GM18517 (cell line): ENCODE measurements at regions not wholly inside any gene's neighbourhood (a gene's known extent, or its start where the extent isn't known, plus 50 kb on each side); places are given as distances from the start of the nearest gene placed in this dataset.

Experiments
- ATAC-seq: cut with Tn5 transposase; IDR thresholded peaks from one replicate; pipeline ENCODE4 v1.9.1; 2021; ENCODE audit warnings: mild to moderate bottlenecking, moderate library complexity; ENCODE audit not compliant: unreplicated experiment

DNA sequence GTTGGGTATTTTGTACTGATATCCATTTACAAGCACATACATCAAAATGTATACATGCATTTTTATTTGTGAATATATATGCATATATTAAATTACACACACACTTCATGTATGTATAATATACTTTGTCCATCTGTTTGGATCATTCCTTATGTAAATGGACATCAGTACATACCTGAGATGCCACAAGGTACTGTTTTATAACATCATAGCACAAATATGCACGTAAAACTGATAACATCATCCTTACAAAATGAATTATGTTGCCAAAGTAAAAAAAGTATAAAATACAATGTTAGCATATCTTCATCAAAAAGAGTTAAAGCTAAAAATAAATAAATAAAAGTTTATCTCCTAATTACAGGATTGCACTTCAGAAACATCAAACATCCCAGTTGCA lies 634.8 kb upstream of the UBE2E2 start:
- no peak for ATAC-seq

DNA sequence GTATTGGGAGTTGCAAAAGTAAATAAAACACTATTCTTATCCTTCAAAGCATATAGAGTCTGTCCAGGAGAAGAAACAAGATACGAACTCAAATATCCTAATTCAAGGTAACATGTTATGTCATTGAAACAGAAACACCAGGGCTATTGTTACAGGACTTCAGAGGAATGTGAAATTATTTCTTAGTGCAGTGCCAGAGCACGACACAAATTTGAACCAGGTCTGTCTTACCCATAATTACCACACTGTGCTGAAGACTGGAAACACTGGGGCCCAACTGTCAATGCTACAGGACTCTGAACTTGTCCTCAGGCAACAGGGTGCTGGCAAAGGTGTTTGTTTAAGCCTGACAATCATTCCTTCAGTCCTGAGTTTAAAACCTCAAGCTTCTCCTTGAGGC lies 633.6 kb upstream of the UBE2E2 start:
- ATAC-seq, result no peak

- ATAC-seq, result no peak
Observed at GRCh38 chr3:22581007-22581406, 622.1 kb upstream of the UBE2E2 start.

DNA sequence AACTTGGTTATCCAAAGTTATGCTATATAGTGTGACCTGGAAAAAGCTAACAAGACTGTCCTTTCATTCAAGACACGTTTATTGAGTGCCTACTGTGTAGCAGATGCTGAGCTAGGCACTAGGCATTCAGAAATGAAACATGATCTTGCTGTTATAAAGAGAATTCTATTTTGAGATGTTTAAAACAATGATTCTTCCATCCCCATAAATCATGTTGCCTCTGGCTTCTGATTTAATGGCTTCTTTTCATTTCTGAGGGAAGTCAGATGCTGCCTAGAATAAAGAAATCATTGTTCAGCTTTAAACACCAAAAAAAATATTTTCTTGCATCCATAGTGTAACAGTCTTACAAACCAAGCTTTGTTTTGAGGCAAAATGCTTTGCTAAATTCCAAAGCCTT lies 620.9 kb upstream of the UBE2E2 start:
- no peak for ATAC-seq

DNA sequence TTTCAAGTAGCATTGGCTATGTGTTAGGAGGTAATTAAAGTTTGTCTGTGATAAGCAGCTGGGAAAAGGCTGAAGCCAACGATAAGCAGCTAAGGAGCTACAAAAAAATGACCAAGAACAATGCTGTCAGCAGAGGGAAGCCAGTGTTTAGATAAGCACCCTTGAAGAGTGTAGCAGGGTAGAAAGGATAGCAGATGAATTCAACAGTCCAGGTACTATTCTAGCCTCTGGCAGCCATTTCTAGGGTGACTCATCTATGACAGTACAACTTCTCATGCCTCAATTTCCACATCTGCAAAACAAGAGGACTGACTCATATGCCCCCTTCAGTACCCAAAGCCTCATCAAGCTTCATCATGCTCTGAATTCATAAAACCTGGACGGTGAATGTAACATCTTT lies 617.6 kb upstream of the UBE2E2 start:
- ATAC-seq, result no peak

- no peak for ATAC-seq
Observed at GRCh38 chr3:22585911-22586310, 617.2 kb upstream of the UBE2E2 start.

- no peak for ATAC-seq
Observed at GRCh38 chr3:22587446-22587845, 615.7 kb upstream of the UBE2E2 start.

- no peak for ATAC-seq
Observed at GRCh38 chr3:22593638-22594037, 609.5 kb upstream of the UBE2E2 start.

GRCh38 chr3:22594990-22595389 lies 608.1 kb upstream of the UBE2E2 start:
- no peak for ATAC-seq

GRCh38 chr3:22606461-22606860 lies 596.7 kb upstream of the UBE2E2 start:
- no peak for ATAC-seq

DNA sequence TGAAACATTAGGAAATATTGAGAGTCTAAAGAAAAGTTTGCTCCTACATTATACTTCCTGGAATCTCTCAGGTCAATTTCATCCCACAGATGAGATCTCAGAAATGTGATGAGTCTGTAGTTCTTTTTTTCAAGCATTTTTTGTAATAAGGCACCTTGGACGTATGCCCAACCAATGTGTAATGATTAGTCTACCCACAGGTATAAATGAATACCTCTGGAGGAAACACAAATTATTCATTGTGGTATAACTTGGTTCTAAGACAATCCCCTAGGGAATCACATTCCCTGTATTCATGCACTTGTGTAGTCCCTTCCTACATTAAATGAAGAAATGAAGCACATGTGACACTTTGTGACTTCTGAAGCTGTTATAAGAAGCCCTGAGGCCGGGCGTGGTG lies 596.2 kb upstream of the UBE2E2 start:
- ATAC-seq, result no peak

- ATAC-seq, result no peak
Observed at GRCh38 chr3:22608093-22608492, 595.0 kb upstream of the UBE2E2 start.

DNA sequence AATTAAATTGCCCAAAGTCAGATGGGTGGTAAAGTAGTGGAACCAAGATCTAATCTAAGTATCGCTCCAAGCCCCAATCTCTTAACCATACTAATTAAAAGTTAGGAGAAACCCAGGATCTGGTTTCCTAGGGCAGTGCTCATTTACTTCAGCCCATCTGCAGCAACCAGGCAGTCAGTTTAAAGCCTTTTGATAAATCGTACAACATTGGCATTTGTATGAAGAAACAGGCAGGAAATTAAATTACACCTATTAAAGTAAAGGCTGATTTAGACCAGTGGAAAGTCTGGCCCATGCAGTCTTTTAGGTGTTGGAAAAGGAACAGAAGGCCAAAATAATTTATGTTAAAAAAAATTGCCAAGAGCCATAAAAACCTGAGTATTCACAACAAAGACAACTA lies 594.4 kb upstream of the UBE2E2 start:
- no peak for ATAC-seq

GRCh38 chr3:22609139-22609538 lies 594.0 kb upstream of the UBE2E2 start:
- ATAC-seq, result no peak

- ATAC-seq, result no peak
Observed at GRCh38 chr3:22612927-22613326, 590.2 kb upstream of the UBE2E2 start.

DNA sequence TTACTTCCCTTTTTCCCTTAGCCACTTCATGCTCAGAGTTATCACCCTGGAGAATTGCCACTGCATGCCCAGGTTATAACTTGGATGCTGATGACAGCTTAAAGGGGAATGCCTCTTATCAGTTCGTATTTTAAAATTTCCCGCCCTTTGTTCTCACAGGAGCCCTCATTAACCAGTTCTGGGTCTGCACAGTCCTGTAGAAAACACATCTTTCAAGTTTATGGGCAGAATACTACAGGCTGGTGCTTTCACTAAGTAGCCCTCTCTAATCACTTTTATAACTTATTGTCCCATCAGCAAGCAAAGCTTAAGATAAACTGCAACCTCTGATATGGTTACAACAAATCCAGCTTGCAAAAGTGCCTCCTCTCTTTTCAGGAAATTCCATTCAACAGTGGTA lies 587.3 kb upstream of the UBE2E2 start:
- ATAC-seq, result no peak

GRCh38 chr3:22617372-22617771 lies 585.8 kb upstream of the UBE2E2 start:
- no peak for ATAC-seq

DNA sequence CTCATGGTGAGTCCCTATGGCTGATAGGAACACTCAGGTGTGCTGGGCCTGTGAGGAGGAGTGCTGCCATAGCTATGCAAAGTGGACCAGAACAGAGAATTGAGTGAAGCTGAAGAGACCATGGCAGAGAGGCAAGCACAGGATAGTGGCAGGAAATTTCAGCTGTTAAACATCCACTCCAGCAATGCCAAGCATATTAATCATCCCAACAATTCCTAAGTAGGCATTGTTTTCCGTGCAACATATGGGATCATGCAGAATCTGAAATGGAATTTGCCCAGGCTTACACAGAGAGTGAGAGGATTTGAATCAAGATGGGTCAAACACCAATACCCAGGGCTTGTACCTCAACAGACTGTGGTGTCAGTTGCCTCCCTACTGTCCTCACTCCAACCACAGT lies 582.6 kb upstream of the UBE2E2 start:
- no peak for ATAC-seq

GRCh38 chr3:22621205-22621809 lies 581.8 kb upstream of the UBE2E2 start:
- no peak for ATAC-seq

- no peak for ATAC-seq
Observed at GRCh38 chr3:22627993-22628499, 575.1 kb upstream of the UBE2E2 start.

DNA sequence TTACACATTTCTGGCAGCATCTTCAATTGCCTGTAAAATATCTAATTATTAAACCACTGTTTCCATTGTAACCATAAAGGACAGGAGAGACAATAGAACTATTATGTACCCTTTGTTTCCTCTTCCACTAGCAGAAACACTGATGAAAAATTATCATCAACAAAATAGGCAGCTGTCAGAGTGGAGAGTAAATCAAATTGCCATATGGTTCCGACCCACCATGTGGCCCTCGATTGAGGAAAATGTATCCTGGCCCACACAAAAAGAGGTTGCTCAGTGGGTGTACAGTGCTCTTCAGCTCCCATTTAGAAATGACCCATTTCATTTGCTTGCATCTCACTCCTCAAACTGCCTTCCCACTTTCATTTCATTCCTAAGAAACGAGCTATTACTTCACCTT lies 570.6 kb upstream of the UBE2E2 start:
- ATAC-seq, result no peak

GRCh38 chr3:22634433-22634832 lies 568.7 kb upstream of the UBE2E2 start:
- ATAC-seq, result no peak
